HG02970 (cell line): ENCODE measurements at regions not wholly inside any gene's neighbourhood (a gene's known extent, or its start where the extent isn't known, plus 50 kb on each side); places are given as distances from the start of the nearest gene placed in this dataset.

Source experiments
- ATAC-seq: cut with Tn5 transposase; IDR thresholded peaks from one replicate; pipeline ENCODE4 v1.9.1; 2021; ENCODE audit warnings: mild to moderate bottlenecking, moderate library complexity, moderate number of reproducible peaks; ENCODE audit not compliant: unreplicated experiment, low FRiP score

DNA sequence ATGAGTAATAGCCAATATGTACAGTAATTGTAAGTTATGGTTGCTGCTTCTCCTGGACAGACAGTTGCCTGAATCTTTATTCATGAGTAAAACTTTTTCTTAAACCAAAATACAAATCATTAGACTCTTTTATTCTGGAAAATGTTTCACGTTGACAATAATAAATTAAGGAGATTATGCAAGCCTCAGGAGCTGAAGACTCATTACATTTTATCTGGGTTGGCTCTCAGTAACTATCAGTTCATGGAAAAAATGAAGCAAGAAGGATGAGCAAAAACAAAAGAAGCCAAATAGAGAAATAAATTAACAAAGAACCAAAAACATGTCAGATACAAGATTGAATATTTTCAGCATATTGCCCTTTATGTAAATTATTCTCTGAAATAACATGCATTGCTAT is 88.9 kb upstream of the PRR16 start:
- no peak for ATAC-seq

DNA sequence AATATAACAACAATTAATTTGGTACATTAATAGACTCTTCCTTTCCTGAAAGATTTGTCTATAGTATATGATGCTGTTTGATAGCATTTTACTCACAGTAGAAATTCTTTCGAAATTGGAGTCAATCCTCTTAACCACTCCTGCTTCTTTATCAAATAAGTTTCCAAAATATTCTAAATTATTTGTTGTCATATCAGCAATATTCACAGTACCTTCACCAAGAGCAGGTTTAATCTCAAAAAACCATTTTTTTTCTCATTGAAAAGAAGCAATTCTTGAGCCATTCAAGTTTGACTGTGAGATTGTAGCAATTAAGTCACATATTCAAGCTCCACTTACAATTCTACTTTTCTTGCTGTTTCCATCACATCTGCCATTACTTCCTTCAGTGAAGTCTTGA is 83.5 kb upstream of the PRR16 start:
- no peak for ATAC-seq

DNA sequence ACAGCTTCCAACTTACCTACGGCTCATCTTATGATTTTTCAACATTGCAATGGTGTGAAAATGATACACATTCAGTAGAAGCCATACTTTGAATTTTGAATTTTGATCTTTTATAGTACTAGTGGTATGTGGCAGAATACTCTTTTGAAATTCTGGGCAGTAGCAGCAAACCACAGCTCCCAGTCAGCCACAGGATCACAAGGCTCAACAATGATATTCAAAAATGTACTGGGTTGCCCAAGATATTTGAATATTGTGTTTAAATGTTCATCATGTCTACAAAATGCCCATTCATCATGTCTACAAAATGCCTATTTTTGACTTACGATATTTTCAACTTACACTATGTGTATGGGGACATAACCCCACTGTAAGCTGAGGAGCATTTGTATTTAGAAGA is 81.3 kb upstream of the PRR16 start:
- no peak for ATAC-seq

DNA sequence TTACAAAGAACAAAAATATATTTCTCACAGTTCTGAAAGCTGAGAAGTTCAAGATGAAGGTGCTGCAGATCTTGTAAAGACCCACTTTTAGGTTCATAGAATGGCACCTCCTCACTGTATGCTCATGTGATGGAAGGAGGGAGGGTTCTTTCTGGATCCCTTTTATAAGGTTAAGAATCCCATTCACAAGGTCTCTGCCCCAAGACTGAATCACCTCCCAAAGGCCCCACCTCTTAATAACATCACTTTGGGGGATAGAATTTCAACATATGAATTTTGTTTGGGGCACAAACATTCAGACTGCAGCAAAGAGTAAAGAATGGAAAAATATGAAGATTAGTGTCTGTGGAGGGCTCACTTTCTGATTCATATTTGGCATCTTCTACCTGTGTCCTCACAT is 77.1 kb upstream of the PRR16 start:
- ATAC-seq, result no peak

DNA sequence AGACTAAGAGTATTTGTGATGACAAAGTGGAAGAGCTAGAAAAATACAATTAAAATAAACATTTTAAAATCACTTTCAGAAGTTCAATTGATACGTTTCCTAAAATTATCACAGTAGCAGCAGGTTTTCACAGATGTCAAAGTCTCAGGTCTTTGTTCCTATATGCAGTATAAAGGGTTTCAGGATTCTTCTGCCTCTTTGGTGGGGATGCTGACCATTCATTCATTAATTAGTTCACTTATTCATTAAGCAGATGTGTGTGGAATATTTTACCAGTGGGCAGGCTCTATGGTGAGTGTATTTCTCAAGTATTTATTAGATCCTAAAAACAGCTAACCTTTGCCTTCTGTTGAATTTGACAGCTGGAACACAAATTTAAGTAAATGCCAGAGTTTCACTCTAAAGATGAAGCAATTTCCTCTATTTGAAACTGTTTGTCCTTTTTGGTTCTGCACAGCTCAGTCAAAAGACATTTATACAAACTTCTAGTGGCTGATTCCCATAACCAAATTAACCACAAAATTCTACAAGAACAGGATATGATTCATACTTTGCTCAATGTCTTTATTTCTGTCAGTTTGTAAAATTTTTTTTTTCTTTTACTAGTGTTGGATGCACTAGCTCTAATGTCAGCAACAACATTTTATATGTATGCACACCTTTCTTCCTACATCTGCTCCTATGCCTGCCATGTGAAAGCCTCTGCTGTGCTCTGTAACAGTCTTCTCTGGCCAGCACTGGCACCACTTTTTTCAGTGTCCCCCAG is 75.9 kb upstream of the PRR16 start:
- no peak for ATAC-seq

DNA sequence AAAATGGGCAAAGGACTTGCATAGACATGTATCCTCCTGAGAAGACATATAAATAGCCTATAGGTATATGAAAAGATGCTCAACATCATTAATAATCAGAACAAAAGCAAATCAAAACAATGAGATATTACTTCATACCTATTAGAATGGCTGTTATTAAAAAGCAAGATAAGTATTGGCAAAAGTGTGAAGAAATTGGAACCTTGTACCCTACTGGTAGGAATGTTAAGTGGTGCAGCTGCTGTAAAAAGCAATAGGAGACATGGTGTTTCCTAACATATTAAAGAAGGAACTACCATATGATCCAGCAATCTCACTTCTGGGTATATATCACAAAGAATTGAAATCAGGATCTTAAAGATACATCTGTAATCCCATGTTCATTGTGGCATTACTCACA is 69.8 kb upstream of the PRR16 start:
- no peak for ATAC-seq

DNA sequence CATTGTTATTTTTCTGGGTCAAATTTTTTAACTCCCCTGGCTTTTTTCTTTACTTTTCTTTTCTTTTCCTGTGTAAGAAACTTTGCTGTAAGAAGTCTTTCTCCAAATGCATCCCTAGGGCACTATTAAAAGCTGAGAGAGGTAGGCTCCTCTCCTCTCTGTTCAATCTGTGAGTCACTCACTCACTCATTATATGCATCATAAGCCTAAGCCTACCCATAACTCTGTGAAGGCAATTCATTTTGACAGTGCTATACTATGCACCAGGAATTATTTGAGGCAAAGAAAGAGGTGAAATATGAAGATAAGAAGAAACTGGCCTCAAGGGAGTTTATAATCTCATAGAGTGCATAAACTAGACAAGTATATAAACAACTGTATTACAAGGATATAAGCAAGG is 67.9 kb upstream of the PRR16 start:
- ATAC-seq, result no peak

DNA sequence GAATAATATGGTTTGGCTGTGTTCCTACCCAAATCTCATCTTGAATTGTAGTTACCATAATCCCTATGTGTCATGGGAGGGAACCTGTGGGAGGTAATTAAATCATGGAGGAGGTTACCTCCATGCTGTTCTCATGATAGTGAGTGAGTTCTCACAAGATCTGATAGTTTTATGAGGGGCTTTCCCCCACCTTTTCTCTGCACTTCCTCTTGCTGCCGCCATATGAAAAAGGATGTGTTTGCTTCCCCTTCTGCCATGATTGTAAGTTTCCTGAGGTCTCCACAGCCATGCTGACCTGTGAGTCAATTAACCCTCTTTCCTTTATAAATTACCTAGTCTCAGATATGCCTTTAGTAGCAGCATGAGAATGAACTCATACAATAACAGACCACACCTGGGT is 63.7 kb upstream of the PRR16 start:
- no peak for ATAC-seq

DNA sequence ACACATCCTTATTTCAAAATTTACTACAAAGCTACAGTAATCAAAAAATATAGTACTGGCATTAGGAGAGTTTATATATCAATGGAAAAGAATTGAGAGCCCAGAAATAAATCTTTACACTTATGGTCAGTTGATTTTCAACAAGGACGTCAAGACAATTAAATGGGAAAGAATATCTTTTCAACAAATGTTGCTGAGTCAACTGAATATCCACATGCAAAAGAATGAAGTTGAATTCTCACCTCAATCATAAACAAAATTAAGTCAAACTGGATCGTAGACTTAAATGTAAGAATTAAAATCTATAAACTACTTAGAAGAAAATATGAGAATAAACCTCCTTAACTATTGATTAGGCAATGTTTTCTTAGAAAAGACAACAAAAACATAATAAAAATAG is 61.5 kb upstream of the PRR16 start:
- no peak for ATAC-seq

DNA sequence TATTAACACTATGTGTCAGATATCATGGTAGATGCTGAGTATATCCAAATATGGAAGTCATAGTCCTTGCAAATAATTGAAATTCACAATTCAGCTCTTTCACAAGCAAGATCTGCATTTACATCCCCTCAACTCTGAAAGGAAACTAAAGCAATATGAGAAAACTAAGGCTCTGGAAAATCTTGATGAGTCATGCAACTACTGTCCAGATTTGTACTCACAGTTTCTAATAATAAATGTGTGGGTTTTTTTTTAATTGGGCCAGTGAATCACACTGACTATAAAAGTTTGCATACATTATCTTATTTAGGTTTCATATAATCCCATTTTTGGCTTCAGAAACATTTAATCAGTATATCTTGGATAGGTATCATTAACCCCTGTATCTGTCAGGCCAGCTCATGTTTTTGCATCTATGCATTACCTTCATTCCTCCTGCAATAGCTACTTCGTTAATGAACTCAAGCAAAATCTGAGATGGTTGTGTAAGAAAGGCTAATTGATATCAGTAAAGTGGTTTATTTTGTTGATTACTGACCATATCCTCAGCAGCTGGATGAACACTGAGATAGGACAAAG is 58.7 kb upstream of the PRR16 start:
- ATAC-seq, result no peak

DNA sequence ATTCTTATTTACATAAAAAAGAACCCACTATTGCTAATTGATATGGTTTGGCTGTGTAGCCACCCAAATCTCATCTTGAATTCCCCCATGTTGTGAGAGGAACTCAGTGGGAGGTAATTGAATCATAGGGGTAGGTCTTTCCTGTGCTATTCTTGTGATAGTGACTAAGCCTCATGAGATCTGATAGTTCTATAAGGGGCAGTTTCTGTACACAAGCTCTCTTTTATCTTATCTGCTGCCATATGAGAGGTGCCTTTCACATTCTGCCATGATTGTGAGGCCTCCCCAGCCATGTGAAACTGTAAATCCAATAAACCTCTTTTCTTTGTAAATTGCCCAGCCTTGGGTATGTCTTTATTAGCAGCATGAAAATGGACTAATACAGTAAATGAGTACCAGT is 58.2 kb upstream of the PRR16 start:
- no peak for ATAC-seq

DNA sequence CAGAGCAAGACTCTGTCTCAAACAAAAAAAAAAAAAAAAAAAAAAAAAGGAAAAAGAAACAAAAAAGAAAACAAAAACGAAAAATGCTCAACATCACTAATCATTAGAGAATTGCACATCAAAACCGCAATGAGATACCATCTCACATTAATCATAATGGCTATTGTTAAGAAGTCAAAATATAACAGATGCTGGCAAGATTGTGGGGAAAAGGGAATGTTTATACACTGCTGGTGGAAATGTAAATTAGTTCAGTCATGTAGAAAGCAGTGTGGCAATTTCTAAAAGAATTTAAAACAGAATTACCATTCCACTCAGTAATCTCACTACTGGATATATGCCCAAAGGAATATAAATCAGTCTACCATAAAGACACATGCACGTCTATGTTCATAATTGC is 50.4 kb upstream of the PRR16 start:
- ATAC-seq, result no peak
